ENCODE measurements at regions not wholly inside any gene's neighbourhood (a gene's known extent, or its start where the extent isn't known, plus 50 kb on each side); places are given as distances from the start of the nearest gene placed in this dataset.

DNA sequence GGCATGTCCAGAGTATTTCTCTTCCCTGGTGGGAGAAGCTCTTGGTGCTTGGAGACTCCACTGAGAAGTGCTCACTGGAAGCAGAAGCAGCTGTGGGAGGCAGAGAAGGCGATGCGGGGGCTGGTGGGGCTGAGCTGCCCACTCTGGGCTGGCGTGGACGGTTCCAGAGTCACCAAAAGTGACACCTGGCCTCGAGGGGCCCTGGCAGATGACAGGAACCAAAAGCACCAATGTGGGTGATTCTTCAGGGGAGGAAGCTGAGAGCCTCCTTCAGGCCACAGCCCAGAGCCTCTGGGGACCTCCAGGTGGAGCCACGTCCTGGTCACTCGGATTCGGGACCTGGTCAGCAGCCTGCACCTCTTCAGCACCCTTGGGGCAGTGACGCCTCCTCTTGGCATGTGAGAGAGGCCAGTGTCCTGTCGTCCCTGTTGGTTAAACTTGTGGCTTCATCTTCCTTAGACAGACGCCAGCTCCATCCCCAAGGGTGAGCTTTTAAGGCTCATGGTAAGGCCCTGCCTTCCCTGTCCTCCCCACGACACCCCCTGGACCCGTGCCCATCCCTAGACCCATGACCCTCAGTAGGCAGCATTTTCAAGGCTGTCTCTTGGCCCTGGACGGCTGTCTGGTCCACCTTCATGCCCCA is 78.7 kb upstream of the IRX4 start:
- TF ChIP-seq, protein P1, sequence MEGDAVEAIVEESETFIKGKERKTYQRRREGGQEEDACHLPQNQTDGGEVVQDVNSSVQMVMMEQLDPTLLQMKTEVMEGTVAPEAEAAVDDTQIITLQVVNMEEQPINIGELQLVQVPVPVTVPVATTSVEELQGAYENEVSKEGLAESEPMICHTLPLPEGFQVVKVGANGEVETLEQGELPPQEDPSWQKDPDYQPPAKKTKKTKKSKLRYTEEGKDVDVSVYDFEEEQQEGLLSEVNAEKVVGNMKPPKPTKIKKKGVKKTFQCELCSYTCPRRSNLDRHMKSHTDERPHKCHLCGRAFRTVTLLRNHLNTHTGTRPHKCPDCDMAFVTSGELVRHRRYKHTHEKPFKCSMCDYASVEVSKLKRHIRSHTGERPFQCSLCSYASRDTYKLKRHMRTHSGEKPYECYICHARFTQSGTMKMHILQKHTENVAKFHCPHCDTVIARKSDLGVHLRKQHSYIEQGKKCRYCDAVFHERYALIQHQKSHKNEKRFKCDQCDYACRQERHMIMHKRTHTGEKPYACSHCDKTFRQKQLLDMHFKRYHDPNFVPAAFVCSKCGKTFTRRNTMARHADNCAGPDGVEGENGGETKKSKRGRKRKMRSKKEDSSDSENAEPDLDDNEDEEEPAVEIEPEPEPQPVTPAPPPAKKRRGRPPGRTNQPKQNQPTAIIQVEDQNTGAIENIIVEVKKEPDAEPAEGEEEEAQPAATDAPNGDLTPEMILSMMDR (IDR thresholded peaks at IDR 0.05; ENCODE audit: low read length) = no peak
- no peak for TF ChIP-seq EZH2 (optimal IDR thresholded peaks at IDR 0.05; ENCODE audit: low read depth, low read length)
